Mesothelial cell of epicardium (in vitro differentiated cells): ENCODE measurements at regions not wholly inside any gene's neighbourhood (a gene's known extent, or its start where the extent isn't known, plus 50 kb on each side); places are given as distances from the start of the nearest gene placed in this dataset.

Experiments used
- DNase-seq, 2 experiments: peaks; one replicate each; pipeline ENCODE4 v3.0.0; 2021; ENCODE audit warnings: low spot score in 2 of 2; ENCODE audit not compliant: unreplicated experiment in 2 of 2
- H3K27ac Mint-ChIP-seq: 2 replicates; pipeline ENCODE4 v1.8.0; 2021; ENCODE audit warnings: mixed read lengths
- H3K27me3 Mint-ChIP-seq: 2 replicates; pipeline ENCODE4 v1.8.0; 2021; ENCODE audit warnings: low read depth, mixed read lengths
- H3K36me3 Mint-ChIP-seq: 2 replicates; pipeline ENCODE4 v1.8.0; 2021; ENCODE audit warnings: mixed read lengths
- H3K4me1 Mint-ChIP-seq: 2 replicates; pipeline ENCODE4 v1.8.0; 2021; ENCODE audit warnings: mixed read lengths
- H3K4me3 Mint-ChIP-seq: 2 replicates; pipeline ENCODE4 v1.8.0; 2021; ENCODE audit warnings: mild to moderate bottlenecking, moderate library complexity, mixed read lengths
- H3K9me3 Mint-ChIP-seq: 2 replicates; pipeline ENCODE4 v1.8.0; 2021; ENCODE audit warnings: mixed read lengths
- TF ChIP-seq, protein P1 (sequence below): fragments of 200-600 bp; sonication (generic); IDR thresholded peaks from one replicate; pipeline ENCODE4 v1.5.0; 2021; ENCODE audit warnings: antibody characterized with exemption; ENCODE audit not compliant: unreplicated experiment

- Mint-ChIP-seq H3K27ac (no peak overlapping the region), H3K27me3 (no peaks in the 10 kb centered on the region), H3K4me1 (peaks cover 7% of the 10 kb centered on the region), H3K36me3 (no peaks in the 10 kb centered on the region), H3K4me3 (no peak overlapping the region), H3K9me3 (no peaks in the 10 kb centered on the region)
- no peak for DNase-seq
- TF ChIP-seq, protein P1, sequence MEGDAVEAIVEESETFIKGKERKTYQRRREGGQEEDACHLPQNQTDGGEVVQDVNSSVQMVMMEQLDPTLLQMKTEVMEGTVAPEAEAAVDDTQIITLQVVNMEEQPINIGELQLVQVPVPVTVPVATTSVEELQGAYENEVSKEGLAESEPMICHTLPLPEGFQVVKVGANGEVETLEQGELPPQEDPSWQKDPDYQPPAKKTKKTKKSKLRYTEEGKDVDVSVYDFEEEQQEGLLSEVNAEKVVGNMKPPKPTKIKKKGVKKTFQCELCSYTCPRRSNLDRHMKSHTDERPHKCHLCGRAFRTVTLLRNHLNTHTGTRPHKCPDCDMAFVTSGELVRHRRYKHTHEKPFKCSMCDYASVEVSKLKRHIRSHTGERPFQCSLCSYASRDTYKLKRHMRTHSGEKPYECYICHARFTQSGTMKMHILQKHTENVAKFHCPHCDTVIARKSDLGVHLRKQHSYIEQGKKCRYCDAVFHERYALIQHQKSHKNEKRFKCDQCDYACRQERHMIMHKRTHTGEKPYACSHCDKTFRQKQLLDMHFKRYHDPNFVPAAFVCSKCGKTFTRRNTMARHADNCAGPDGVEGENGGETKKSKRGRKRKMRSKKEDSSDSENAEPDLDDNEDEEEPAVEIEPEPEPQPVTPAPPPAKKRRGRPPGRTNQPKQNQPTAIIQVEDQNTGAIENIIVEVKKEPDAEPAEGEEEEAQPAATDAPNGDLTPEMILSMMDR: no peak
Measured at GRCh38 chr1:229194096-229194495, 76.8 kb upstream of the RAB4A start.

DNA sequence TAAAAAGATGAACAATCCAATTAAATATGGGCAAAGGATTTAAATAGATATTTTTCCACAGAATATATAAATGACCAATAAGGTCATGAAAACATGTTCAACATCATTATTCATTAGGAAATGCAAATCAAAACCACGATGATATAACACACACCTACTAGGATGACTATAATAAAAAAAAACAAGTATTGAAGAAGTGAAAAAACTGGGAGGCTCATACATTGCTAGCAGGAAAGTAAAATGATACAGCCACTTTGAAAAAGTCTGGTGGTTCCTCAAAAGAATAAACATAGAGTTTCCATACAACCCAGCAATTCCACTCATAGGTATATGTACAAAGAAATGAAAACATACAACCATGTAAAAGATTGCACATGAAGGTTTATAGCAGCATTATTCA, 75.7 kb upstream of the RAB4A start:
- H3K27me3 Mint-ChIP-seq: no peaks in the 10 kb centered on the region
- no peak overlapping the region for H3K4me3 Mint-ChIP-seq
- H3K4me1 Mint-ChIP-seq: peaks cover 18% of the 10 kb centered on the region
- TF ChIP-seq, protein P1: no peak
- H3K27ac Mint-ChIP-seq: no peak overlapping the region
- no peaks in the 10 kb centered on the region for H3K9me3 Mint-ChIP-seq
- no peak for DNase-seq
- no peaks in the 10 kb centered on the region for H3K36me3 Mint-ChIP-seq

- H3K36me3 Mint-ChIP-seq: no peaks in the 10 kb centered on the region
- H3K9me3 Mint-ChIP-seq: no peaks in the 10 kb centered on the region
- H3K27me3 Mint-ChIP-seq: no peaks in the 10 kb centered on the region
- TF ChIP-seq, protein P1: no peak
- H3K4me3 Mint-ChIP-seq: no peak overlapping the region
- peaks cover 27% of the 10 kb centered on the region for H3K4me1 Mint-ChIP-seq
- DNase-seq: no peak
- no peak overlapping the region for H3K27ac Mint-ChIP-seq
Measured at GRCh38 chr1:229196404-229197264, 74.3 kb upstream of the RAB4A start.

GRCh38 chr1:229197265-229197585, 73.7 kb upstream of the RAB4A start:
- Mint-ChIP-seq H3K9me3 (no peaks in the 10 kb centered on the region), H3K27ac (no peak overlapping the region), H3K4me3 (no peak overlapping the region), H3K27me3 (no peaks in the 10 kb centered on the region), H3K36me3 (no peaks in the 10 kb centered on the region), H3K4me1 (peaks cover 27% of the 10 kb centered on the region)
- TF ChIP-seq, protein P1: no peak
- no peak for DNase-seq

GRCh38 chr1:229199261-229200243, 71.4 kb upstream of the RAB4A start:
- Mint-ChIP-seq H3K27ac (peak overlapping the region; percentile 79), H3K4me1 (peaks cover 43% of the 10 kb centered on the region), H3K27me3 (no peaks in the 10 kb centered on the region), H3K4me3 (no peak overlapping the region), H3K9me3 (no peaks in the 10 kb centered on the region), H3K36me3 (no peaks in the 10 kb centered on the region)
- DNase-seq: no peak
- TF ChIP-seq, protein P1: no peak
